HG03196 (cell line): ENCODE measurements at regions not wholly inside any gene's neighbourhood (a gene's known extent, or its start where the extent isn't known, plus 50 kb on each side); places are given as distances from the start of the nearest gene placed in this dataset.
"Not testable (repeated sequence)": the region's sequence is repeated elsewhere in the genome, so short reads cannot be mapped to it uniquely, and the experiment has no call there.

ENCODE experiments used
- ATAC-seq: cut with Tn5 transposase; IDR thresholded peaks from one replicate; pipeline ENCODE4 v1.9.1; 2021; ENCODE audit not compliant: unreplicated experiment

- ATAC-seq, result no peak
Measured at GRCh38 chr1:61580417-61580816, 144.5 kb downstream of the TM2D1 start.

DNA sequence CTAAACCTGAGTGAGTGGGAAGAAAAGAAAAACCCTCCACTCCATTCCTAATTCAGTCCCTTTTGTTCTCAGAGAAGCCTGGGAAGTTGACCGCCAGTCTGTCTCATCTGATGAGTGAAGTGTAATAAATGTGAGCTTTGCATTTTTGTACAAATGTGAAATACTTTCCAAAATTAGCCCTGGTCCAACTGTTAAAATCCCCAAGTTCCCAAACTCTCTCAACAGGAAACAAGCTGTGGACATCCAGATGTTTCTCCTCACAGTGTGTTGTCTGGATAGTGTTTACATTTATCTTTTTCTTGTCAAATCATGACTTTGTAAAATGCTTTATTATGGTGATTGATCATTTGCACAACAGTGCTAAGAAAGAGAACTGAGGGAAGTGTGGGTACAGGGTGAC is 145.1 kb downstream of the TM2D1 start:
- no peak for ATAC-seq

- ATAC-seq, result no peak
Measured at GRCh38 chr1:61572046-61572445, 152.9 kb downstream of the TM2D1 start.

DNA sequence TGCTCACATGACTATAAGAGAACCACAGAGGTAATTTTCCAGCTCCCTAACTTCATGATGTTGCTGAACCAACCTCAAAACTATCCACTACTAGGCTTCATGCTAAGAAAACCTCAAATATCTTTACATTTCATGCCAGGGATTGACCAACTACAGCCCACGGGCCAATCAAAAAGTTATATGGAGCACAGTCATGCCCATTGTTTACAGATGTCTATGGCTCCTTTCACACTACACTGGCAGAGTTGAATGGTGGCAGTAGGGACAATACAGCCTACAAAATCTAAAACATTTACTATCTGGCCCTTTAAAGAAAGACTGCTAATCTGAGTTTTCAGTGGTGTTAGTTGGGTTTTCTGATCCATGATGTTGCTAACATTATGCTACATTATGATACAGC is 154.8 kb downstream of the TM2D1 start:
- no peak for ATAC-seq

GRCh38 chr1:61569303-61569621 is 155.7 kb downstream of the TM2D1 start:
- ATAC-seq, result no peak

GRCh38 chr1:61568460-61569302 is 156.3 kb downstream of the TM2D1 start:
- ATAC-seq, result no peak

DNA sequence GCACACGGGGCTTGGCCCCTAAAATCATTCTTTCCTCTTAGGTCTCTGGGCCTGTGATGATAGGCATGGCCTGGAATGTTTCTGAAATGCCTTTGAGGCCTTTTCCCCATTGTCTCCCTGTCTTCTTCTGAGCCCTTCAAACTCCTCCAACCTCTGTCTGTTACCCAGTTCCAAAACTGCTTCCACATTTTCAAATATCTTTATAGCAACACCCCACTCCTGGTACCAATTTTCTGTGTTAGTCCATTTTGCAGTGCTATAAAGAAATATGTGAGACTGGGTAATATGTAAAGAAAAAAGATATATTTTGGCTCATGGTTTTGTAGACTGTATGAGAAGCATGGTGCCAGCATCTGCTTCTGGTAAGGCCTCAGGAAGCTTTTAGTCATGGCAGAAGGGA is 158.8 kb downstream of the TM2D1 start:
- ATAC-seq, result no peak

- no peak for ATAC-seq
Measured at GRCh38 chr1:61563611-61564010, 161.3 kb downstream of the TM2D1 start.

- no peak for ATAC-seq
Measured at GRCh38 chr1:61561666-61562065, 163.3 kb downstream of the TM2D1 start.

GRCh38 chr1:61560385-61560784 is 164.6 kb downstream of the TM2D1 start:
- ATAC-seq, result no peak

GRCh38 chr1:61556631-61557030 is 168.3 kb downstream of the TM2D1 start:
- ATAC-seq, result no peak

GRCh38 chr1:61552630-61553305 is 172.2 kb downstream of the TM2D1 start:
- no peak for ATAC-seq

DNA sequence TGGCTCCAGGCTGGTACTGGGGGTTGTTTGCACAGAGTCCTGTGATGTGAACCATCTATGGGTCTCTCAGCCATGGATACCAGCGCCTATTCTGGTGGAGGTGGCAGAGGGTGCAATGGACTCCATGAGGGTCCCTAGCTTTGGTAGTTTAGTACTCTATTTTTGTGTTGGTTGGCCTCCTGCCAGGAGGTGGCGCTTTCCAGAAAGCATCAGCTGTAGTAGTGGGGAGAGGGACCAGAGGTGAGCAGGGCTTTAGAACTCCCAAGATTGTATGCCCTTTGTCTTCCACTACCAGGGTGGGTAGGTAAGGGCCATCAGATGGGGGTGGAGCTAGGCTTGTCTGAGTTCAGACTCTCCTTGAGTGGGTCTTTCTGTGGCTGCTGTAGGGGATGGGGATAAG is 177.6 kb downstream of the TM2D1 start:
- ATAC-seq, result not testable (repeated sequence)

DNA sequence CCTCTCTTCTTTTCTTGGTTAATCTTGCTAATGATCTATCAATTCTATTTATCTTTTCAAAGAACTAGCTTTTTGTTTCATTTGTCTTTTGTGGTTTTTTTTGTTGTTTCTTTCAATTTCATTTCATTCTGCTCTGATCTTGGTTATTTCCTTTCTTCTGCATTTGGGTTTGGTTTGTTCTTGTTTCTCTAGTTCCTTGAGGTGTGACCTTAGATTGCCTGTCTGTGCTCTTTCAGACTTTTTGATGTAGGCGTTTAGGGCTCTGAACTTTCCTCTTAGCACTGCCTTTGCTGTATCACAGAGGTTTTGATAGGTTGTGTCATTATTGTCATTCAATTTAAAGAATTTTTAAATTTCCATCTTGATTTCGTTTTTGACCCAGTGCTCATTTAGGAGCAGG is 180.1 kb downstream of the TM2D1 start:
- not testable (repeated sequence) for ATAC-seq

- ATAC-seq, result not testable (repeated sequence)
Measured at GRCh38 chr1:61543498-61543897, 181.4 kb downstream of the TM2D1 start.

DNA sequence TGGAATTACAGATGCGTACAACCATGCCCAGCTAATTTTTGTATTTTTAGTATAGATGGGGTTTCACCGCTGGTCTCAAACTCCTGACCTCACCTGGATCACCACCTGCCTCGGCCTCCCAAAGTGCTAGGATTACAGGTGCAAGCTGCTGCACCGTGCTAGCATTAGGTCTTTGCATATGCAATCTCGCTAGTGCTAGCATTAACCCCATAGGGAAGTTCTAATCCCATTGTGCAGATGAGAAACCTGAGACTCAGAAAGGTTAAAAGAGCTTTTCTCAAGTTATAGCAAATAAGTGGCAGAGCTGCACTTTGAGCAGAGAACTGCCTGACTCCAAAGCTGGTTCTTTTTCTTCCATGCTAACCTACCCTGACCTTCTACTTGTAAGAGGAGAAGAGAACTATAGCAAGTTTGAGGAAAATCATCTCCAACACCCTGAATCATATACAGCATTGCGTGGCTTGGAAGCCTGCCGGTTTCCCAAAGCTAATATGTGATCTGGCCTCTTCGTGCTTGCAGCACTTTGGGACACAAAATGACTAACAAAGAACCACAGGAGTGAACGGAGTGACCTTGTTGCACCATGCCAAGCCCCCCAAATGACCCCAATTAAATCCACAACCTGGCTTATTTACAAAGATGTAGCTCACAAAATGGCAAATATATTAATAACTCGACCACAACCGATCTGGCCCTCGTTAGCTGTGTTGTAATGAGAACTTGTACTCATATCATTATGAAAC is 185.1 kb downstream of the TM2D1 start:
- no peak for ATAC-seq

- ATAC-seq, result no peak
Measured at GRCh38 chr1:61538228-61538627, 186.7 kb downstream of the TM2D1 start.

- ATAC-seq, result no peak
Measured at GRCh38 chr1:61536174-61537108, 188.5 kb downstream of the TM2D1 start.

DNA sequence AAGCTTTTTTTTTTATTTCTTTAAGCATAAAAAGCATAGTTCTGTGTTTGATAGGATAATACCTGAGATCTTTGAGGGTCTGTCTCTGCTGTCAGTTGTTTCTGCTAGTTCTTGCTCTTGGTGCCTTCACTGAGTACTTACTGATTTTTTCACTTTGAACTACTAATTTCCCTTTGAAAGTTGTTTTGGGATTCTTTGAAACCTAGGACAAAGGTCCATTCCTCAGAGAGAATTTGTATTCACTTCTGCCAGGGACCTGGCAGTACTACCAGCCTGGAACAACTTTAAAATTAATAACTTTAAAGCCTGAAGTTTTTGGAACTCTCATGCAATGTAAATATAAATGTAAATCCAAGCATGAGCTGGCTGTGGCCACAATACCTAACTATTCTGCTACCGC is 190.1 kb downstream of the TM2D1 start:
- no peak for ATAC-seq

- no peak for ATAC-seq
Measured at GRCh38 chr1:61533546-61533945, 191.4 kb downstream of the TM2D1 start.

- no peak for ATAC-seq
Measured at GRCh38 chr1:61531716-61532115, 193.2 kb downstream of the TM2D1 start.
